AG08396 (cell line): ENCODE measurements at regions not wholly inside any gene's neighbourhood (a gene's known extent, or its start where the extent isn't known, plus 50 kb on each side); places are given as distances from the start of the nearest gene placed in this dataset.
"Not testable (repeated sequence)": the region's sequence is repeated elsewhere in the genome, so short reads cannot be mapped to it uniquely, and the experiment has no call there.

Source experiments
- DNase-seq: peaks from one replicate; pipeline ENCODE4 v3.0.0; 2012; ENCODE audit warnings: low spot score, mixed read lengths

DNA sequence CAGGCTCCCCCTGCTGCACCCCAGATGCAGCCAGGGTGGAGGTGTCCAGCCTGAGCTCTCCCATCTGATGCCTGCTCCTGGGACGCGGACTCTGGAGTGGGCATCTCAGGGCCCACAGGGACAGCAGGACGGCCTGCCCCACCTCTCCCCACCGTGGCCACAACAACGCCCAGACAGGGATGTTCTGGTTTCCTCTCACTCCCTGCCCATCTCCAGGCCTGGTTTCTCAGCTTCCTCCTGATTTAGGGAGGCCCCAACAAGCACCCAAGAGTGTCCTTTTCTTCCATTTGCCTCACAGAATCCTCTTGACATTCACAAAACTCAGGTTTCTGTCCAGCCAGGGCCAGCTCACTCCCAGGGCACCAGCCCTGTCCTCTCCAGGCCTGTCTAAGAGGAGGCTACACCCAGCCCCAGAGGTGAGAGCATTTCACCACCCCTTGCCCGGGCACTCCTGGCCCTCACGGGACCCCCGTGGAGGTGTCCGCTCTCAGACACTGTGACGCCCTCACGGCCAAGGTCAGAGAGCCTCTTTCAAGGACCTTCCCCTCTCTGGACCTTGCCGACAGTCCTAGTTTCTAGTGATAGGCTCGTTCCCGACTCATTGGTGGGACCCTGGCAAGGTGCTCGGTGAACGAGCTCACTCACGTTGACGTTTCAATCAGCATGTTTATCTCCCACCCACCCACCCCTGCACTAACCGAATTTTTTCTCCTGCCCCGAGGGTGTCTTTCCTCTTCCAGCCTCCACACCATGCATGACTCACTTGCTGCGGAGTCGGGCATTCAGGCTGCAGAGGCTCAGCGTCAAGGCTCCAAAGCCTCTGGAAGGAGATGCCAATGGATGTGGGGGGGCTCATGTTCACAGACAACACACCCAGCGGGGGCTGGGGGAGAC, 62.0 kb upstream of the UNC5A start:
- DNase-seq: no peak

DNA sequence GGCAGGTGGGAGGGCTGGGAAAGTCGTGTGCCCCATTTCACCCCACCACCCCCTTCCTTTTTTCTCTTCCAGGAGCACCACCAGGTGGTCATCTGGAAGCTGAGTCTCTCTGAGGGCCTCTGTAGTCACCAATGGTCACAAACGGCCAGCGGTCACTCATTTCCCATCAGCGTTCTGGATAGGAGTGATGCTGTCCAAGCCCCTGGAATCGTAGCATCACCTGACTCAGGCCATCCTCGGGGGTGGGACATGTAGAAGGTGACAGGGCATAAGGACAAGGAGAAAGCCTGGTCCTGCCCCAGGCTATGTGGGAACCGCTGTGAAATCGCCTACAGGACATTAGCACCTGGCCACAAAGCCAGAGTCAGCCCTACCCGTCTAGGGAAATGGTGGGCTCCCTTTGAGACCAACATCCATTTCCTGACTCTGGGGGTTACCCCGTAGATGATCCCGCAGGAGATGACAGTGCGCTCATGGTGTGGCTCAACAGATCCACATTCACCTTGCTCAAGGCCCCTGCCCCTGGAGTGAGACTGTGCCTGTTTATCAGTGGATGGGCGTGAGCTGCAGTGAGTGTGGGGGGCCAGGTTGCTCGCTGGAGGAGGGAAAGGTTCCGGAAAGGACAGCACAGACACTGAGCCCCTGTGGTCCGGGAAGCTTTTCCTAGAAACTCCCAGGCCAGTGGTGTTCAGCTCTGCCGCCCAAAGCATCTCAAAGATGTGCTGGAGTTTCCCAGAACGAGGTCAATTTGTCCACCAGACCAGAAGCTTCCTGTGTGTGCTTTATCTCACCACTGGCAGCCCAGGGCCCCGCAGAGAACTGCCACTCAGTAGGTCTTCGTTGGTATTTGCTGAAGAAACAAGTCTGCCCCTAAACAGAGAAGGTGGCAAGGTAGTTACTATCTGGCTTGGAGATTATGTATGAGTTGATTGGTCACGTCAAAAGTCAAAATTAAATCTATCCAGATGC, 61.1 kb upstream of the UNC5A start:
- DNase-seq: no peak

- no peak for DNase-seq
These were observed 60.2 kb upstream of the UNC5A start for GRCh38 chr5:176750144-176750543.

DNA sequence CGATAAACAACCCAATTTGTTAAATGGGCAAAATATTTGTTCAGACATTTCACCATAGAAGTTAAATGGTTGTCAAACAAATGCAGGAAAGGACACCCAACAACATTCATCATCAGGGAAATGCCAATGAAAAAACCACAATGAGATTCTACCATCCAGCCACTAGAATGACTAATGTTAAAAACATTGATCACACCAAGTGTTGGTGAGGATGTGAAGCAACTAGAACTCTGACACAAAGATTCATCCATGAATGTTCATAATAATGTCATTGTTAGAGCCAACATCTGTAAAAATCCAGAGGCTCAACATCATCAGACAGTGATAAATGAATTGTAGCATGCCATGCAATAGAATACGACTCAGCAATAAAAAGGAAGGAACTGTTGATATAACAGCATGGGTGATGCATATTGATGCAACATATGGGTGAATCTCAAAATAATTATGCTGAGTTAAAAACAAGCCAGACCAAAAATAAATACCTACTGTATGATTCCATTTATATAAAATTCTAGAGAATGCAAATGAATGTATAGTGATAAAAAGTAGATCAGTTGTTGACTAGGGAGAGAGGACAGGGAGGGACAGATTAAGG, 55.9 kb upstream of the UNC5A start:
- DNase-seq: no peak

GRCh38 chr5:176755593-176755992, 54.8 kb upstream of the UNC5A start:
- DNase-seq: not testable (repeated sequence)

- not testable (repeated sequence) for DNase-seq
These were observed 52.8 kb upstream of the UNC5A start for GRCh38 chr5:176757569-176757968.
